CD4-positive, alpha-beta T cell (primary cell): ENCODE measurements at regions not wholly inside any gene's neighbourhood (a gene's known extent, or its start where the extent isn't known, plus 50 kb on each side); places are given as distances from the start of the nearest gene placed in this dataset.
"Not testable (repeated sequence)": the region's sequence is repeated elsewhere in the genome, so short reads cannot be mapped to it uniquely, and the experiment has no call there.

Experiments
- ATAC-seq: fragments of 200-7000 bp; cut with Tn5 transposase; one replicate; pipeline ENCODE4 v1.10.0; 2022; ENCODE audit warnings: mild to moderate bottlenecking; ENCODE audit not compliant: poor library complexity
- CTCF ChIA-PET: fragments of 350-600 bp; sonication (Branson Sonifier 250); formaldehyde crosslinking; loops from one replicate; lab custom pipeline; 2021; ENCODE audit warnings: antibody characterized with exemption, inconsistent platforms; lab: Charles Lee
- POLR2A ChIA-PET: fragments of 350-600 bp; sonication (Branson Sonifier 250); formaldehyde crosslinking; loops from one replicate; lab custom pipeline; 2021; ENCODE audit warnings: antibody characterized with exemption, inconsistent platforms; lab: Charles Lee
- DNase-seq, 14 experiments: peaks; one replicate each; pipeline ENCODE4 v3.0.0-alpha.2; 2013 to 2020; ENCODE audit warnings: mixed read lengths in 2 of 14
- H3K27ac ChIP-seq, 2 donors: one replicate each; pipeline versions ENCODE4 v1.5.1 to v1.7.0; 2013; ENCODE audit warnings: low read length in 2 of 2, low read depth in 1 of 2, mild to moderate bottlenecking in 1 of 2
- H3K27me3 ChIP-seq, 2 experiments: 1 replicate in 1 of 2; 2 replicates in 1 of 2; pipeline versions ENCODE4 v1.6.1 to v1.7.0; 2013; ENCODE audit warnings: low read length in 2 of 2, control low read depth in 1 of 2, mild to moderate bottlenecking in 1 of 2, moderate library complexity in 1 of 2; ENCODE audit not compliant: insufficient read depth in 2 of 2, control insufficient read depth in 1 of 2
- H3K36me3 ChIP-seq: one replicate; pipeline ENCODE4 v1.6.1; 2013; ENCODE audit warnings: low read length, control low read depth; ENCODE audit not compliant: insufficient read depth
- H3K4me1 ChIP-seq: one replicate; pipeline ENCODE4 v1.6.1; 2013; ENCODE audit warnings: low read length, control low read depth; ENCODE audit not compliant: insufficient read depth
- H3K4me3 ChIP-seq: one replicate; pipeline ENCODE4 v1.5.1; 2013; ENCODE audit warnings: mild to moderate bottlenecking, low read length, moderate library complexity
- H3K9me3 ChIP-seq, 2 experiments: 1 replicate in 1 of 2; 2 replicates in 1 of 2; pipeline versions ENCODE4 v1.6.1 to v1.7.0; 2013; ENCODE audit warnings: low read length in 2 of 2, mild to moderate bottlenecking in 2 of 2, control low read depth in 1 of 2, moderate library complexity in 1 of 2; ENCODE audit not compliant: control insufficient read depth in 1 of 2, insufficient read depth in 1 of 2
- H3K27ac Mint-ChIP-seq: one replicate; pipeline ENCODE4 v1.8.0; 2020; ENCODE audit warnings: mixed read lengths
- H3K27me3 Mint-ChIP-seq: one replicate; pipeline ENCODE4 v1.8.0; 2021; ENCODE audit warnings: mixed read lengths
- H3K36me3 Mint-ChIP-seq: one replicate; pipeline ENCODE4 v1.8.0; 2021; ENCODE audit warnings: low read depth, mixed read lengths
- H3K4me1 Mint-ChIP-seq: one replicate; pipeline ENCODE4 v1.8.0; 2021; ENCODE audit warnings: low read depth, mixed read lengths
- H3K4me3 Mint-ChIP-seq: one replicate; pipeline ENCODE4 v1.8.0; 2020; ENCODE audit warnings: mild to moderate bottlenecking, mixed read lengths
- H3K9me3 Mint-ChIP-seq: one replicate; pipeline ENCODE4 v1.8.0; 2020; ENCODE audit warnings: mixed read lengths
- CTCF ChIP-seq: fragments of 200-600 bp; IDR thresholded peaks from one replicate; pipeline ENCODE4 v1.8.0; 2022; ENCODE audit warnings: antibody characterized with exemption, mild to moderate bottlenecking
- intact Hi-C, 2 experiments: fragments of 100-400 bp; cut with DNase I in 1 of 2; cut with micrococcal nuclease in 1 of 2; formaldehyde crosslinking; loops; one replicate each; pipeline versions ENCODE4 v1.15.1 to v1.9.0; 2023 to 2025; cut with DNase I, micrococcal nuclease

- TF ChIP-seq CTCF = no peak
- peaks cover 9% of the 10 kb centered on the region for H3K9me3 Mint-ChIP-seq
- no peak overlapping the region for H3K27ac ChIP-seq
- intact Hi-C loops = no loop called here
- H3K4me3 ChIP-seq = no peak overlapping the region
- H3K27me3 ChIP-seq = no peaks in the 10 kb centered on the region
- H3K36me3 ChIP-seq = no peaks in the 10 kb centered on the region
- no peak overlapping the region for H3K4me3 Mint-ChIP-seq
- CTCF ChIA-PET = no interaction called here
- no peaks in the 10 kb centered on the region for H3K4me1 ChIP-seq
- DNase-seq (no peak), ATAC-seq (no peak)
- H3K27ac Mint-ChIP-seq = no peak overlapping the region
- no peaks in the 10 kb centered on the region for H3K36me3 Mint-ChIP-seq
- H3K9me3 ChIP-seq = no peaks in the 10 kb centered on the region
- no peaks in the 10 kb centered on the region for H3K27me3 Mint-ChIP-seq
- POLR2A ChIA-PET = no interaction called here
- H3K4me1 Mint-ChIP-seq = no peaks in the 10 kb centered on the region
These were observed 351.3 kb upstream of the LRRTM4 start for GRCh38 chr2:77873506-77873905.

GRCh38 chr2:77900211-77900610, 378.0 kb upstream of the LRRTM4 start:
- H3K27ac Mint-ChIP-seq, H3K27me3 ChIP-seq, ATAC-seq, H3K9me3 ChIP-seq, H3K36me3 Mint-ChIP-seq, POLR2A ChIA-PET, H3K4me1 Mint-ChIP-seq, H3K27me3 Mint-ChIP-seq, CTCF ChIA-PET, H3K4me3 Mint-ChIP-seq, H3K36me3 ChIP-seq, DNase-seq, H3K4me1 ChIP-seq, H3K27ac ChIP-seq, intact Hi-C loops, H3K4me3 ChIP-seq: not testable (repeated sequence)
- H3K9me3 Mint-ChIP-seq = peaks cover 21% of the 10 kb centered on the region

GRCh38 chr2:77910136-77910535, 388.0 kb upstream of the LRRTM4 start:
- H3K27ac ChIP-seq = no peak overlapping the region
- ChIA-PET POLR2A (no interaction called here), CTCF (no interaction called here)
- intact Hi-C loops = no loop called here
- no peaks in the 10 kb centered on the region for H3K27me3 ChIP-seq
- no peak for ATAC-seq
- no peak for DNase-seq
- peaks cover 4 to 15% of the 10 kb centered on the region in 2 experiments for H3K9me3 ChIP-seq
- Mint-ChIP-seq H3K9me3 (peaks cover 12% of the 10 kb centered on the region), H3K27me3 (no peaks in the 10 kb centered on the region), H3K36me3 (no peaks in the 10 kb centered on the region), H3K27ac (no peak overlapping the region), H3K4me3 (no peak overlapping the region), H3K4me1 (no peaks in the 10 kb centered on the region)
- no peak overlapping the region for H3K4me3 ChIP-seq
- no peak for TF ChIP-seq CTCF
- H3K4me1 ChIP-seq = no peaks in the 10 kb centered on the region
- H3K36me3 ChIP-seq = no peaks in the 10 kb centered on the region

GRCh38 chr2:77920838-77921366, 398.7 kb upstream of the LRRTM4 start:
- no peak overlapping the region for H3K4me3 ChIP-seq

More at GRCh38 chr2:77920838-77921366, 398.7 kb upstream of the LRRTM4 start:
- no peaks in the 10 kb centered on the region for H3K4me1 ChIP-seq
- no peaks in the 10 kb centered on the region for H3K36me3 Mint-ChIP-seq
- no peaks in the 10 kb centered on the region for H3K27me3 ChIP-seq
- H3K27me3 Mint-ChIP-seq = no peaks in the 10 kb centered on the region
- ChIA-PET POLR2A (no interaction called here), CTCF (no interaction called here)
- intact Hi-C loops = no loop called here
- DNase-seq = no peak
- H3K9me3 Mint-ChIP-seq = peaks cover 9% of the 10 kb centered on the region
- no peaks in the 10 kb centered on the region for H3K36me3 ChIP-seq
- H3K4me3 Mint-ChIP-seq = no peak overlapping the region
- no peaks in the 10 kb centered on the region for H3K4me1 Mint-ChIP-seq
- peaks cover 0 to 11% of the 10 kb centered on the region in 2 experiments for H3K9me3 ChIP-seq
- no peak for TF ChIP-seq CTCF
- ATAC-seq = no peak
- H3K27ac ChIP-seq = no peak overlapping the region
- no peak overlapping the region for H3K27ac Mint-ChIP-seq
